K562 (cell line): ENCODE measurements at regions not wholly inside any gene's neighbourhood (a gene's known extent, or its start where the extent isn't known, plus 50 kb on each side); places are given as distances from the start of the nearest gene placed in this dataset.

Experiments
- MAZ ChIP-seq, 2 experiments: fragments of 450-650 bp in 1 of 2; sonication (generic) in 1 of 2; formaldehyde crosslinking; IDR thresholded peaks in 1 of 2; conservative IDR thresholded peaks in 1 of 2; 2 replicates each; pipeline versions ENCODE4 v1.4.0 to v1.5.0; 2020; ENCODE audit warnings: mild to moderate bottlenecking in 1 of 2, missing genetic modification reagents in 1 of 2
- MTA3 ChIP-seq: fragments of 450-650 bp; formaldehyde crosslinking; IDR thresholded peaks from 2 replicates; pipeline ENCODE4 v1.6.1; 2017; ENCODE audit warnings: mild to moderate bottlenecking, borderline replicate concordance
- OTX1 ChIP-seq: fragments of 450-650 bp; formaldehyde crosslinking; IDR thresholded peaks from 2 replicates; pipeline ENCODE4 v1.4.0; 2022; ENCODE audit warnings: mild to moderate bottlenecking
- POLR2A ChIP-seq: fragments of 450-650 bp; conservative IDR thresholded peaks from 2 replicates; pipeline ENCODE4 v1.6.1; 2016
- THRAP3 ChIP-seq: fragments of 450-650 bp; IDR thresholded peaks from 2 replicates; pipeline ENCODE4 v1.6.1; 2016; ENCODE audit warnings: mild to moderate bottlenecking, inconsistent platforms, borderline replicate concordance
- ZNF24 ChIP-seq: fragments of 450-650 bp; IDR thresholded peaks from 2 replicates; pipeline ENCODE4 v1.6.1; 2016
- TF ChIP-seq, protein P1 (sequence below): fragments of 450-650 bp; IDR thresholded peaks from 2 replicates; pipeline ENCODE4 v1.6.1; 2018; ENCODE audit warnings: mild to moderate bottlenecking, low read depth; ENCODE audit not compliant: partially characterized antibody
- TF ChIP-seq, protein P2 (sequence below): fragments of 450-650 bp; IDR thresholded peaks from 2 replicates; pipeline ENCODE4 v1.6.1; 2016; ENCODE audit warnings: low read depth
- TF ChIP-seq, protein P3 (sequence below), 2 experiments: fragments of 450-650 bp in 1 of 2; sonication (generic) in 1 of 2; formaldehyde crosslinking in 1 of 2; IDR thresholded peaks in 1 of 2; conservative IDR thresholded peaks in 1 of 2; 2 replicates each; pipeline versions ENCODE4 v1.6.1 to v1.8.1; 2016 to 2023; ENCODE audit warnings: mild to moderate bottlenecking in 2 of 2, moderate library complexity in 2 of 2, inconsistent platforms in 1 of 2, missing genetic modification reagents in 1 of 2
- TF ChIP-seq, protein P4 (sequence below), 3 experiments: fragments of 200-800 bp in 1 of 3; sonication (Bioruptor generic) in 1 of 3; sonication (generic) in 1 of 3; formaldehyde crosslinking in 1 of 3; IDR thresholded peaks; 2 replicates each; pipeline versions ENCODE4 v1.6.1 to v1.8.0; 2016 to 2022; ENCODE audit warnings: mild to moderate bottlenecking in 2 of 3, missing compliant biosample characterization in 2 of 3, missing genetic modification characterization in 2 of 3, missing genetic modification reagents in 1 of 3
- TF ChIP-seq, protein P5 (sequence below): sonication (generic); formaldehyde crosslinking; IDR thresholded peaks from 2 replicates; pipeline ENCODE4 v1.8.1; 2023; ENCODE audit warnings: mild to moderate bottlenecking, missing genetic modification reagents

DNA sequence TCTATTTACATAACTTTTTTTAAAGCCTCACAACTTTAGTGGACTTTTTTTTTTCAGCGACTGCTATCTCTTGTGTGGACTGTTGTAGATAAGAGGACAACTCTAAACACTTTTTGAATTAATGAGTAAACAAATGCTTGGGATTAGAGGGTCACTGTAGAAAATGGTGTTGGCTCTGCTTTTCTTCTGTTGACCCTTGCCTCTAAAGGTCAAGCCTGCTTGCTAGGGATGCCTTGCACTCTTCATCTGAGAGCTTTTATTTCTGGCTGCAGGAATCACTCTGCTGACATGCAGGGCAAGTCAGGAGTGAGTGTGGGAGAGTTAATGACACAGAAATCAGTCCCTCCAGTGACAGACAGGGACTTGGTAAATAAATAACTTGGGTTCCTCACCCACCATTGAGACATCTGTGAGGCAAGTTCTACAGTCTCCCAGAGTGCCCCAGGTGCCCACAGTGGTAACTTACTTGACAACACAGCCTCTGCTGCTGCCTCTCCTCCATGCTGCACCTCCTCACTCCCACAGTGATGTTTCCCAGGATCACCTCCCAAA lies 390.1 kb downstream of the IL20RB start:
- TF ChIP-seq, protein P1, sequence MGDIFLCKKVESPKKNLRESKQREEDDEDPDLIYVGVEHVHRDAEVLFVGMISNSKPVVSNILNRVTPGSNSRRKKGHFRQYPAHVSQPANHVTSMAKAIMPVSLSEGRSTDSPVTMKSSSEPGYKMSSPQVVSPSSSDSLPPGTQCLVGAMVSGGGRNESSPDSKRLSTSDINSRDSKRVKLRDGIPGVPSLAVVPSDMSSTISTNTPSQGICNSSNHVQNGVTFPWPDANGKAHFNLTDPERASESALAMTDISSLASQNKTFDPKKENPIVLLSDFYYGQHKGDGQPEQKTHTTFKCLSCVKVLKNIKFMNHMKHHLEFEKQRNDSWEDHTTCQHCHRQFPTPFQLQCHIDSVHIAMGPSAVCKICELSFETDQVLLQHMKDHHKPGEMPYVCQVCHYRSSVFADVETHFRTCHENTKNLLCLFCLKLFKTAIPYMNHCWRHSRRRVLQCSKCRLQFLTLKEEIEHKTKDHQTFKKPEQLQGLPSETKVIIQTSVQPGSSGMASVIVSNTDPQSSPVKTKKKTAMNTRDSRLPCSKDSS: no peak
- TF ChIP-seq, protein P2, sequence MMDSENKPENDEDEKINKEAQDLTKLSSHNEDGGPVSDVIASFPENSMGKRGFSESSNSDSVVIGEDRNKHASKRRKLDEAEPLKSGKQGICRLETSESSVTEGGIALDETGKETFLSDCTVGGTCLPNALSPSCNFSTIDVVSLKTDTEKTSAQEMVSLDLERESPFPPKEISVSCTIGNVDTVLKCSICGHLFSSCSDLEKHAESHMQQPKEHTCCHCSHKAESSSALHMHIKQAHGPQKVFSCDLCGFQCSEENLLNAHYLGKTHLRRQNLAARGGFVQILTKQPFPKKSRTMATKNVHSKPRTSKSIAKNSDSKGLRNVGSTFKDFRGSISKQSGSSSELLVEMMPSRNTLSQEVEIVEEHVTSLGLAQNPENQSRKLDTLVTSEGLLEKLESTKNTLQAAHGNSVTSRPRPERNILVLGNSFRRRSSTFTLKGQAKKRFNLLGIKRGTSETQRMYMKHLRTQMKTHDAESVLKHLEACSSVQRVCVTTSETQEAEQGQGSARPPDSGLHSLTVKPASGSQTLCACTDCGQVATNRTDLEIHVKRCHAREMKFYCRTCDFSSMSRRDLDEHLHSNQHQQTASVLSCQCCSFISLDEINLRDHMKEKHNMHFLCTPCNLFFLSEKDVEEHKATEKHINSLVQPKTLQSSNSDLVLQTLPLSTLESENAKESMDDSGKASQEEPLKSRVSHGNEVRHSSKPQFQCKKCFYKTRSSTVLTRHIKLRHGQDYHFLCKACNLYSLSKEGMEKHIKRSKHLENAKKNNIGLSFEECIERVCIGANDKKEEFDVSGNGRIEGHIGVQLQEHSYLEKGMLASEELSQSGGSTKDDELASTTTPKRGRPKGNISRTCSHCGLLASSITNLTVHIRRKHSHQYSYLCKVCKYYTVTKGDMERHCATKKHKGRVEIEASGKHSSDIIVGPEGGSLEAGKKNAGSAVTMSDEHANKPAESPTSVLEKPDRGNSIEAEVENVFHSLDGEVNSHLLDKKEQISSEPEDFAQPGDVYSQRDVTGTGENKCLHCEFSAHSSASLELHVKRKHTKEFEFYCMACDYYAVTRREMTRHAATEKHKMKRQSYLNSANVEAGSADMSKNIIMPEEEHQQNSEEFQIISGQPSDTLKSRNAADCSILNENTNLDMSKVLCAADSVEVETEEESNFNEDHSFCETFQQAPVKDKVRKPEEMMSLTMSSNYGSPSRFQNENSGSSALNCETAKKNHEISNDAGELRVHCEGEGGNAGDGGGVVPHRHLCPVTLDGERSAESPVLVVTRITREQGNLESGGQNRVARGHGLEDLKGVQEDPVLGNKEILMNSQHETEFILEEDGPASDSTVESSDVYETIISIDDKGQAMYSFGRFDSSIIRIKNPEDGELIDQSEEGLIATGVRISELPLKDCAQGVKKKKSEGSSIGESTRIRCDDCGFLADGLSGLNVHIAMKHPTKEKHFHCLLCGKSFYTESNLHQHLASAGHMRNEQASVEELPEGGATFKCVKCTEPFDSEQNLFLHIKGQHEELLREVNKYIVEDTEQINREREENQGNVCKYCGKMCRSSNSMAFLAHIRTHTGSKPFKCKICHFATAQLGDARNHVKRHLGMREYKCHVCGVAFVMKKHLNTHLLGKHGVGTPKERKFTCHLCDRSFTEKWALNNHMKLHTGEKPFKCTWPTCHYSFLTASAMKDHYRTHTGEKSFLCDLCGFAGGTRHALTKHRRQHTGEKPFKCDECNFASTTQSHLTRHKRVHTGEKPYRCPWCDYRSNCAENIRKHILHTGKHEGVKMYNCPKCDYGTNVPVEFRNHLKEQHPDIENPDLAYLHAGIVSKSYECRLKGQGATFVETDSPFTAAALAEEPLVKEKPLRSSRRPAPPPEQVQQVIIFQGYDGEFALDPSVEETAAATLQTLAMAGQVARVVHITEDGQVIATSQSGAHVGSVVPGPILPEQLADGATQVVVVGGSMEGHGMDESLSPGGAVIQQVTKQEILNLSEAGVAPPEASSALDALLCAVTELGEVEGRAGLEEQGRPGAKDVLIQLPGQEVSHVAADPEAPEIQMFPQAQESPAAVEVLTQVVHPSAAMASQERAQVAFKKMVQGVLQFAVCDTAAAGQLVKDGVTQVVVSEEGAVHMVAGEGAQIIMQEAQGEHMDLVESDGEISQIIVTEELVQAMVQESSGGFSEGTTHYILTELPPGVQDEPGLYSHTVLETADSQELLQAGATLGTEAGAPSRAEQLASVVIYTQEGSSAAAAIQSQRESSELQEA: no peak
- TF ChIP-seq, protein P3, sequence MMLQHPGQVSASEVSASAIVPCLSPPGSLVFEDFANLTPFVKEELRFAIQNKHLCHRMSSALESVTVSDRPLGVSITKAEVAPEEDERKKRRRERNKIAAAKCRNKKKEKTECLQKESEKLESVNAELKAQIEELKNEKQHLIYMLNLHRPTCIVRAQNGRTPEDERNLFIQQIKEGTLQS (IDR thresholded peaks at IDR 0.05): no peak
- TF ChIP-seq, protein P3 (CRISPR knock-in tag; conservative IDR thresholded peaks at IDR 0.05): no peak
- no peak for TF ChIP-seq MAZ (CRISPR knock-in tag; conservative IDR thresholded peaks at IDR 0.05 in 1 of 2, IDR thresholded peaks at IDR 0.05 in 1 of 2)
- TF ChIP-seq, protein P4, sequence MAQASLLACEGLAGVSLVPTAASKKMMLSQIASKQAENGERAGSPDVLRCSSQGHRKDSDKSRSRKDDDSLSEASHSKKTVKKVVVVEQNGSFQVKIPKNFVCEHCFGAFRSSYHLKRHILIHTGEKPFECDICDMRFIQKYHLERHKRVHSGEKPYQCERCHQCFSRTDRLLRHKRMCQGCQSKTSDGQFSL (CRISPR knock-in tag; IDR thresholded peaks at IDR 0.05): no peak
- TF ChIP-seq, protein P4 (tag; IDR thresholded peaks at IDR 0.05): no peak
- TF ChIP-seq POLR2A: no peak
- TF ChIP-seq, protein P5, sequence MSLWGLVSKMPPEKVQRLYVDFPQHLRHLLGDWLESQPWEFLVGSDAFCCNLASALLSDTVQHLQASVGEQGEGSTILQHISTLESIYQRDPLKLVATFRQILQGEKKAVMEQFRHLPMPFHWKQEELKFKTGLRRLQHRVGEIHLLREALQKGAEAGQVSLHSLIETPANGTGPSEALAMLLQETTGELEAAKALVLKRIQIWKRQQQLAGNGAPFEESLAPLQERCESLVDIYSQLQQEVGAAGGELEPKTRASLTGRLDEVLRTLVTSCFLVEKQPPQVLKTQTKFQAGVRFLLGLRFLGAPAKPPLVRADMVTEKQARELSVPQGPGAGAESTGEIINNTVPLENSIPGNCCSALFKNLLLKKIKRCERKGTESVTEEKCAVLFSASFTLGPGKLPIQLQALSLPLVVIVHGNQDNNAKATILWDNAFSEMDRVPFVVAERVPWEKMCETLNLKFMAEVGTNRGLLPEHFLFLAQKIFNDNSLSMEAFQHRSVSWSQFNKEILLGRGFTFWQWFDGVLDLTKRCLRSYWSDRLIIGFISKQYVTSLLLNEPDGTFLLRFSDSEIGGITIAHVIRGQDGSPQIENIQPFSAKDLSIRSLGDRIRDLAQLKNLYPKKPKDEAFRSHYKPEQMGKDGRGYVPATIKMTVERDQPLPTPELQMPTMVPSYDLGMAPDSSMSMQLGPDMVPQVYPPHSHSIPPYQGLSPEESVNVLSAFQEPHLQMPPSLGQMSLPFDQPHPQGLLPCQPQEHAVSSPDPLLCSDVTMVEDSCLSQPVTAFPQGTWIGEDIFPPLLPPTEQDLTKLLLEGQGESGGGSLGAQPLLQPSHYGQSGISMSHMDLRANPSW (CRISPR knock-in tag): no peak
- TF ChIP-seq THRAP3: no peak
- no peak for TF ChIP-seq ZNF24
- TF ChIP-seq MTA3: no peak
- no peak for TF ChIP-seq OTX1 (CRISPR knock-in tag)
